Natural killer cell (primary cell): ENCODE measurements at regions not wholly inside any gene's neighbourhood (a gene's known extent, or its start where the extent isn't known, plus 50 kb on each side); places are given as distances from the start of the nearest gene placed in this dataset.
"Not testable (repeated sequence)": the region's sequence is repeated elsewhere in the genome, so short reads cannot be mapped to it uniquely, and the experiment has no call there.

Experiments
- ATAC-seq, 3 donors: fragments of 150-1000 bp in 2 of 3; fragments of 200-7000 bp in 1 of 3; cut with Tn5 transposase; 1 replicate in 1 of 3; 2 replicates in 2 of 3; pipeline ENCODE4 v1.10.0; 2021; ENCODE audit warnings: mild to moderate bottlenecking in 2 of 3, moderate library complexity in 2 of 3
- DNase-seq, 2 donors: peaks; one replicate each; pipeline versions ENCODE4 v3.0.0 to v3.0.0-alpha.2; 2013 to 2021; ENCODE audit warnings: mixed read lengths in 1 of 2
- H3K27ac ChIP-seq: one replicate; pipeline ENCODE4 v1.5.1; 2013; ENCODE audit warnings: mild to moderate bottlenecking, low read length
- H3K27me3 ChIP-seq: one replicate; pipeline ENCODE4 v1.6.1; 2013; ENCODE audit warnings: low read length; ENCODE audit not compliant: control insufficient read depth, insufficient read depth
- H3K36me3 ChIP-seq: one replicate; pipeline ENCODE4 v1.6.1; 2013; ENCODE audit warnings: low read length; ENCODE audit not compliant: control insufficient read depth, insufficient read depth
- H3K4me1 ChIP-seq: one replicate; pipeline ENCODE4 v1.6.1; 2013; ENCODE audit warnings: low read length; ENCODE audit not compliant: control insufficient read depth, insufficient read depth
- H3K4me3 ChIP-seq: one replicate; pipeline ENCODE4 v1.5.1; 2013; ENCODE audit warnings: low read length
- H3K9me3 ChIP-seq: one replicate; pipeline ENCODE4 v1.6.1; 2013; ENCODE audit warnings: low read length; ENCODE audit not compliant: control insufficient read depth, insufficient read depth
- H3K27ac Mint-ChIP-seq, 2 donors: one replicate each; pipeline ENCODE4 v1.8.0; 2022; ENCODE audit warnings: mild to moderate bottlenecking in 2 of 2, mixed read lengths in 2 of 2, moderate library complexity in 1 of 2
- H3K27me3 Mint-ChIP-seq, 2 donors: one replicate each; pipeline ENCODE4 v1.8.0; 2022; ENCODE audit warnings: low read depth in 2 of 2, mixed read lengths in 2 of 2
- H3K36me3 Mint-ChIP-seq: one replicate; pipeline ENCODE4 v1.8.0; 2022; ENCODE audit warnings: mixed read lengths
- H3K4me1 Mint-ChIP-seq, 2 donors: one replicate each; pipeline ENCODE4 v1.8.0; 2022; ENCODE audit warnings: mixed read lengths in 2 of 2
- H3K4me3 Mint-ChIP-seq: one replicate; pipeline ENCODE4 v1.8.0; 2022; ENCODE audit warnings: mild to moderate bottlenecking, moderate library complexity, mixed read lengths
- H3K9me3 Mint-ChIP-seq, 2 donors: one replicate each; pipeline ENCODE4 v1.8.0; 2022; ENCODE audit warnings: mixed read lengths in 2 of 2
- WGBS: methylation state at CpG from one replicate; pipeline ENCODE4 v1.1.7; 2013; ENCODE audit warnings: missing lambda C conversion rate; ENCODE audit not compliant: insufficient coverage; 5-methylcytosine and 5-hydroxymethylcytosine counted together
- intact Hi-C: fragments of 100-400 bp; cut with micrococcal nuclease; formaldehyde crosslinking; loops from one replicate; pipeline ENCODE4 v1.14.2; 2022
- TF ChIP-seq, protein P1 (sequence below): fragments of 200-600 bp; IDR thresholded peaks from one replicate; pipeline ENCODE4 v1.8.0; 2022; ENCODE audit warnings: antibody characterized with exemption

DNA sequence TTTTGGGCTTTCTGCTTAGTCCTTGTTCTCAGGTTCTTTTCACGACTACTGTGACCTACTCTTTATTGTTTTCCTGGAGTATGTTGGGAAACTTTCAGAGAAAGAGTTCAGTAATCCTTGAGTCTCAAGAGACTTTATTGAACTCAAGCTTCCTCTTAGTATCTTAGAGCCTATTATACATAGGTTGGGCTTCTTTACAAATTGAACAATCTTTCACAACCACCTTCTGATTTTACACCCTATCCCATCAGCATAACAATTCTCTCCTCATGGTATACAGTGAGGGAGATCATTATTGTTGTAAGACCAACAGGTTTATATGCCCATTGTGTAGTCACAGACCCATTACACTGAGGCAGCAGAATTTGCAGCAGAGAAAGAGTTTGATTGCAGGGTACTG, 193.2 kb upstream of the IGF1 start:
- H3K27ac Mint-ChIP-seq: no peak overlapping the region
- H3K4me3 Mint-ChIP-seq: no peak overlapping the region
- intact Hi-C loops: no loop called here
- DNase-seq (no peak), ATAC-seq (no peak)
- H3K9me3 Mint-ChIP-seq: peaks cover 10 to 12% of the 10 kb centered on the region in 2 donors
- H3K4me1 Mint-ChIP-seq: no peaks in the 10 kb centered on the region
- Histone ChIP-seq H3K36me3 (no peaks in the 10 kb centered on the region), H3K27me3 (no peaks in the 10 kb centered on the region), H3K9me3 (no peaks in the 10 kb centered on the region), H3K4me1 (no peaks in the 10 kb centered on the region), H3K27ac (no peak overlapping the region), H3K4me3 (no peak overlapping the region)
- H3K27me3 Mint-ChIP-seq: peaks cover 0 to 2% of the 10 kb centered on the region in 2 donors
- 78% methylated on average over 1 of the region's 1 CpG for WGBS
- TF ChIP-seq, protein P1, sequence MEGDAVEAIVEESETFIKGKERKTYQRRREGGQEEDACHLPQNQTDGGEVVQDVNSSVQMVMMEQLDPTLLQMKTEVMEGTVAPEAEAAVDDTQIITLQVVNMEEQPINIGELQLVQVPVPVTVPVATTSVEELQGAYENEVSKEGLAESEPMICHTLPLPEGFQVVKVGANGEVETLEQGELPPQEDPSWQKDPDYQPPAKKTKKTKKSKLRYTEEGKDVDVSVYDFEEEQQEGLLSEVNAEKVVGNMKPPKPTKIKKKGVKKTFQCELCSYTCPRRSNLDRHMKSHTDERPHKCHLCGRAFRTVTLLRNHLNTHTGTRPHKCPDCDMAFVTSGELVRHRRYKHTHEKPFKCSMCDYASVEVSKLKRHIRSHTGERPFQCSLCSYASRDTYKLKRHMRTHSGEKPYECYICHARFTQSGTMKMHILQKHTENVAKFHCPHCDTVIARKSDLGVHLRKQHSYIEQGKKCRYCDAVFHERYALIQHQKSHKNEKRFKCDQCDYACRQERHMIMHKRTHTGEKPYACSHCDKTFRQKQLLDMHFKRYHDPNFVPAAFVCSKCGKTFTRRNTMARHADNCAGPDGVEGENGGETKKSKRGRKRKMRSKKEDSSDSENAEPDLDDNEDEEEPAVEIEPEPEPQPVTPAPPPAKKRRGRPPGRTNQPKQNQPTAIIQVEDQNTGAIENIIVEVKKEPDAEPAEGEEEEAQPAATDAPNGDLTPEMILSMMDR: no peak
- peaks cover 9% of the 10 kb centered on the region for H3K36me3 Mint-ChIP-seq

DNA sequence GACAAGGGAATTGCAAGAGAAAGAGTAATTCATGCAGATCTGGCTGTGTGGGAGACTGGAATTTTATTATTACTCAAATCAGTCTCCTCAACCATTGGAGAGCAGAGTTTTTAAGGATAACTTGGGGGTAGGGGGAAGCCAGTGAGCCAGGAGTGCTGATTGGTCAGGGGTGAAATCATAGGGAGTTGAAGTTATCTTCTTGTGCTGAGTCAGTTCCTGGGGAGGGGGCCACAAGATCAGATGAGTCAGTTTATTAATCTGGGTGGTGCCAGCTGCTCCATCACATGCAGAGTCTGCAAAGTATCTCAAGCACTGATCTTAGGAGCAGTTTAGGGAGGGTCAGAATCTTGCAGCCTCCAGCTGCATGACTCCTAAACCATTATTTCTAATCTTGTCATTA, 191.8 kb upstream of the IGF1 start:
- H3K36me3 ChIP-seq, ATAC-seq, H3K4me1 ChIP-seq, H3K27ac Mint-ChIP-seq, H3K9me3 ChIP-seq, intact Hi-C loops, H3K27me3 Mint-ChIP-seq, H3K36me3 Mint-ChIP-seq, DNase-seq, H3K4me3 Mint-ChIP-seq, H3K27me3 ChIP-seq, H3K27ac ChIP-seq, H3K4me3 ChIP-seq, H3K4me1 Mint-ChIP-seq: not testable (repeated sequence)
- peaks cover 7 to 12% of the 10 kb centered on the region in 2 donors for H3K9me3 Mint-ChIP-seq

DNA sequence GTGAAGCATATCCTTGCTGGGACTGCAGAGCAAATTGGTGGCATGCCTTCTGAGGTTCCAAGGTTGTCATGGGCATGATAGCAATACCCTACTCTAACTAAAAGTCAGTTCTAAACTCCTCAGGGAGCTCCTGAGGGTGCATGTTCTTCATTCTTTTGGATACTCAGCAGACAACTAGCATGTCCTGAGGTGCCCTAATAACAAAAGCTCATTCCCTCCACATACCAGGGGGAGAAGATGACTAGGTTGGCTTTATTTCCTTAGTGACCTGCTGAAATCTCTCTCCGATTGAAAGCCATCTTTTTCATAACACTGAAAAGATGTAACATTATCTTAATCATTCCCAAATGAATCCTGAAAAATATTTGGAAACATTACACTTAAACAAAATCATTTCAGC, 188.7 kb upstream of the IGF1 start:
- no peaks in the 10 kb centered on the region for H3K4me1 Mint-ChIP-seq
- no peaks in the 10 kb centered on the region for H3K36me3 ChIP-seq
- H3K4me1 ChIP-seq: no peaks in the 10 kb centered on the region
- TF ChIP-seq, protein P1: no peak
- intact Hi-C loops: no loop called here
- no peaks in the 10 kb centered on the region for H3K27me3 ChIP-seq
- H3K27ac Mint-ChIP-seq: no peak overlapping the region
- H3K9me3 ChIP-seq: no peaks in the 10 kb centered on the region
- 88% methylated on average over 1 of the region's 1 CpG for whole genome bisulfite sequencing
- no peak overlapping the region for H3K4me3 ChIP-seq
- peaks cover 9% of the 10 kb centered on the region for H3K36me3 Mint-ChIP-seq
- peaks cover 0 to 4% of the 10 kb centered on the region in 2 donors for H3K27me3 Mint-ChIP-seq
- H3K27ac ChIP-seq: no peak overlapping the region
- DNase-seq: no peak
- H3K9me3 Mint-ChIP-seq: peaks cover 4 to 5% of the 10 kb centered on the region in 2 donors
- ATAC-seq: no peak
- no peak overlapping the region for H3K4me3 Mint-ChIP-seq

DNA sequence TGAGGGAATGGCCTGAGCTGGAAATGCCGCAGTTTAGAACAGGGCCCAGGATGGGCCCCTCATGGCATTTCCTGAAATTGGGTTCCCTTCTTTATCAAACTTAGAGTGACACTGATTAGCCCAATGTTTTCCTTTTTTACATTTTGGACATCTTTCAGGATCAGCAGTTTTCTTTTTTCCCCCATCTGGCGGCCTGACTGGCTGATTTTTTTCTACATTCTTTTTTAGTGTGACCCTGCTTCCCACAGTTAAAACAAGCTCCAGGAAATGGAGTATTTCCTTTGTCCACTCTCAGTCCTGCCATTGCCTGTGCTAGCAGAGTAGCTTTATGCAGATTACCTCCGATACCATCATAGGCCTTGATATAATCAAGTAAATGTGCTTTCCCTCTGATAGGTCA, 185.8 kb upstream of the IGF1 start:
- DNase-seq, ATAC-seq, H3K36me3 ChIP-seq, intact Hi-C loops, H3K27me3 Mint-ChIP-seq, H3K9me3 ChIP-seq, H3K36me3 Mint-ChIP-seq, H3K27ac ChIP-seq, H3K9me3 Mint-ChIP-seq, H3K4me1 Mint-ChIP-seq, H3K4me1 ChIP-seq, H3K4me3 ChIP-seq, H3K27ac Mint-ChIP-seq, H3K4me3 Mint-ChIP-seq, H3K27me3 ChIP-seq: not testable (repeated sequence)
- WGBS: 23% methylated on average over 3 of the region's 3 CpGs
